ENCODE measurements at regions not wholly inside any gene's neighbourhood (a gene's known extent, or its start where the extent isn't known, plus 50 kb on each side); places are given as distances from the start of the nearest gene placed in this dataset.

DNA sequence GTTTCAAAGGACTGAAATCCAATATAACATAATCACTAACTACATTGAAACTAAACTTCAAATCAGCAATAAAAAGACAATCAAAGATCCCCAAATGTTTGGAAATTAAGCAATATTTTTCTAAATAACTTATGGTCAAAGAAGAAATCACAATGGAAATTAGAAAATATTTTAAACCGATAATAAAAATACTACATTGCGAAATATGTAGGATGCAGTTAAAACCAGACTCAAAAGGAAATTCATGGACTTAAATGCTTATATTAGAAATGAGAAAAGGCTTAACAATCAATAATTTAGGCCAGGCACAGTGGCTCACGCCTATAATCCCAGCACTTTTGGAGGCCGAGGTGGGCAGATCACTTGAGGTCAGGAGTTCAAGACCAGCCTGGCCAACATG lies 79.0 kb upstream of the HAAO start:
- H3K4me3 ChIP-seq (ENCODE audit: low read length, poor library complexity, severe bottlenecking): no peak overlapping the region
- H3K4me2 ChIP-seq (ENCODE audit: low read depth, low read length, poor library complexity, severe bottlenecking): no peak overlapping the region
- H3K9me3 ChIP-seq (ENCODE audit: insufficient read depth, low read depth, low read length): no peaks in the 10 kb centered on the region; the same call in 1 of the 2 replicates
- TF ChIP-seq EZH2phosphoT487 (IDR thresholded peaks at IDR 0.05; ENCODE audit: borderline replicate concordance): no peak
- TF ChIP-seq, protein P1, sequence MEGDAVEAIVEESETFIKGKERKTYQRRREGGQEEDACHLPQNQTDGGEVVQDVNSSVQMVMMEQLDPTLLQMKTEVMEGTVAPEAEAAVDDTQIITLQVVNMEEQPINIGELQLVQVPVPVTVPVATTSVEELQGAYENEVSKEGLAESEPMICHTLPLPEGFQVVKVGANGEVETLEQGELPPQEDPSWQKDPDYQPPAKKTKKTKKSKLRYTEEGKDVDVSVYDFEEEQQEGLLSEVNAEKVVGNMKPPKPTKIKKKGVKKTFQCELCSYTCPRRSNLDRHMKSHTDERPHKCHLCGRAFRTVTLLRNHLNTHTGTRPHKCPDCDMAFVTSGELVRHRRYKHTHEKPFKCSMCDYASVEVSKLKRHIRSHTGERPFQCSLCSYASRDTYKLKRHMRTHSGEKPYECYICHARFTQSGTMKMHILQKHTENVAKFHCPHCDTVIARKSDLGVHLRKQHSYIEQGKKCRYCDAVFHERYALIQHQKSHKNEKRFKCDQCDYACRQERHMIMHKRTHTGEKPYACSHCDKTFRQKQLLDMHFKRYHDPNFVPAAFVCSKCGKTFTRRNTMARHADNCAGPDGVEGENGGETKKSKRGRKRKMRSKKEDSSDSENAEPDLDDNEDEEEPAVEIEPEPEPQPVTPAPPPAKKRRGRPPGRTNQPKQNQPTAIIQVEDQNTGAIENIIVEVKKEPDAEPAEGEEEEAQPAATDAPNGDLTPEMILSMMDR (conservative IDR thresholded peaks at IDR 0.05; ENCODE audit: low read length): no peak
- H3K4me1 ChIP-seq (ENCODE audit: insufficient read depth, low read length, poor library complexity, severe bottlenecking): no peaks in the 10 kb centered on the region
- no peaks in the 10 kb centered on the region for H3K79me2 ChIP-seq (ENCODE audit: insufficient read depth, low read length)
- no peak overlapping the region for H3K9ac ChIP-seq (ENCODE audit: low read depth, low read length, poor library complexity, severe bottlenecking)
- H3K36me3 ChIP-seq (ENCODE audit: insufficient read depth, low read length): no peaks in the 10 kb centered on the region
- no peaks in the 10 kb centered on the region for H3K9me2 ChIP-seq (replicated peaks; ENCODE audit: low read depth, low read length)
- H3K27me3 ChIP-seq (ENCODE audit: insufficient read depth, low read length, poor library complexity, severe bottlenecking): no peaks in the 10 kb centered on the region
- H4K20me1 ChIP-seq (ENCODE audit: insufficient read depth, low read length, poor library complexity, severe bottlenecking): no peaks in the 10 kb centered on the region
- no peak overlapping the region for H2AFZ ChIP-seq (ENCODE audit: low read length)
- no peaks in the 10 kb centered on the region for H3F3A ChIP-seq (ENCODE audit: low read depth)

DNA sequence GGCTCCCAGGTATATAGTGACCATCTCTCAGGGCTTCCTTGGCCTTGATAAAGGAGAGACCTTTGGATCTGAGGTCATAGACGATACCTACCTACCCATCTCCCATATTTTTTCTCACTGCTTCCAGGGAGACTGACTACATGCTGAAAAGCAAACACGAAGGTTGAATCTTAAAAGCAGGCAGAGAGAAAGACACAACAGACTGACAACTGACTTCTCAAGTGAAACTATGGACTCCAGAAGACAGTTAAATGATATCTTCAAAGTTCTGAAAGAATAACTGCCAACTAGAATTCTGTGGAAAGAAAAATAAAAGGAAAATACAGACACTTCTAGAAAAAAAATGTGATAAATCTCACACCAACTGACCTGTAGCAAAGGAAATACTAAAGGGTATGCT lies 76.5 kb upstream of the HAAO start:
- H4K20me1 ChIP-seq (ENCODE audit: insufficient read depth, low read length, poor library complexity, severe bottlenecking): no peaks in the 10 kb centered on the region
- no peaks in the 10 kb centered on the region for H3K27me3 ChIP-seq (ENCODE audit: insufficient read depth, low read length, poor library complexity, severe bottlenecking)
- no peaks in the 10 kb centered on the region; the same call in 1 of the 2 replicates for H3K9me3 ChIP-seq (ENCODE audit: insufficient read depth, low read depth, low read length)
- H3K36me3 ChIP-seq (ENCODE audit: insufficient read depth, low read length): no peaks in the 10 kb centered on the region
- H3K4me3 ChIP-seq (ENCODE audit: low read length, poor library complexity, severe bottlenecking): no peak overlapping the region
- H3K4me1 ChIP-seq (ENCODE audit: insufficient read depth, low read length, poor library complexity, severe bottlenecking): no peaks in the 10 kb centered on the region
- H3K9ac ChIP-seq (ENCODE audit: low read depth, low read length, poor library complexity, severe bottlenecking): no peak overlapping the region
- no peak overlapping the region for H2AFZ ChIP-seq (ENCODE audit: low read length)
- no peaks in the 10 kb centered on the region for H3K9me2 ChIP-seq (replicated peaks; ENCODE audit: low read depth, low read length)
- H3K79me2 ChIP-seq (ENCODE audit: insufficient read depth, low read length): no peaks in the 10 kb centered on the region
- H3F3A ChIP-seq (ENCODE audit: low read depth): no peaks in the 10 kb centered on the region
- no peak overlapping the region for H3K4me2 ChIP-seq (ENCODE audit: low read depth, low read length, poor library complexity, severe bottlenecking)
- no peak for TF ChIP-seq EZH2phosphoT487 (IDR thresholded peaks at IDR 0.05; ENCODE audit: borderline replicate concordance)
- TF ChIP-seq, protein P1 (conservative IDR thresholded peaks at IDR 0.05; ENCODE audit: low read length): no peak

DNA sequence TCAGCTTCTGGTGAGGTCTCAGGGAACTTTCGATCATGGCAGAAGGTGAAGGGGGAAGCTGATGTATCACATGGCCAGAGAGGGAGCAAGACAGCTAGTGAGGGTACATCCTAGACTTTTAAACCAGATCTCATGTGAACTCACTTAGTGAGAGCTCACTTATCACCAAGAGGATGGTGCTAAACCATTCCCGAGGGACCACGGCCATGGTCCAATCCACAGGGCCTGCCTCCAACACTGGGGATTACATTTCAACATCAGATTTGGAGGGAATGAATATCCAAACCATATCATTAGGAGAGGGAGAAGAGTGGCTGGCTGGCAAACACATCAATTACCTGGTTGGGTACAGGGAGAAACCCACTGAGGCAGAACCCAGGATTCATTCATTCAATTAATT lies 75.7 kb upstream of the HAAO start:
- no peak for TF ChIP-seq EZH2phosphoT487 (IDR thresholded peaks at IDR 0.05; ENCODE audit: borderline replicate concordance)
- Histone ChIP-seq H3K9me3 (ENCODE audit: insufficient read depth, low read depth, low read length) (no peaks in the 10 kb centered on the region; the same call in 1 of the 2 replicates), H3K27me3 (ENCODE audit: insufficient read depth, low read length, poor library complexity, severe bottlenecking) (no peaks in the 10 kb centered on the region), H4K20me1 (ENCODE audit: insufficient read depth, low read length, poor library complexity, severe bottlenecking) (no peaks in the 10 kb centered on the region), H2AFZ (ENCODE audit: low read length) (no peak overlapping the region), H3K4me2 (ENCODE audit: low read depth, low read length, poor library complexity, severe bottlenecking) (no peak overlapping the region), H3K79me2 (ENCODE audit: insufficient read depth, low read length) (no peaks in the 10 kb centered on the region), H3K9ac (ENCODE audit: low read depth, low read length, poor library complexity, severe bottlenecking) (no peak overlapping the region), H3K36me3 (ENCODE audit: insufficient read depth, low read length) (no peaks in the 10 kb centered on the region), H3F3A (ENCODE audit: low read depth) (no peaks in the 10 kb centered on the region), H3K4me1 (ENCODE audit: insufficient read depth, low read length, poor library complexity, severe bottlenecking) (no peaks in the 10 kb centered on the region), H3K4me3 (ENCODE audit: low read length, poor library complexity, severe bottlenecking) (no peak overlapping the region), H3K9me2 (replicated peaks; ENCODE audit: low read depth, low read length) (no peaks in the 10 kb centered on the region)

Measured in Loucy (cell line).